Spleen (tissue), 7 donors: ENCODE measurements at regions not wholly inside any gene's neighbourhood (a gene's known extent, or its start where the extent isn't known, plus 50 kb on each side); places are given as distances from the start of the nearest gene placed in this dataset.

Experiments used
- CTCF ChIP-seq, 11 experiments: fragments of 200-600 bp in 7 of 11; fragments of 450-650 bp in 4 of 11; sonication (generic) in 4 of 11; IDR thresholded peaks in 8 of 11; conservative IDR thresholded peaks in 3 of 11; 1 replicate in 7 of 11; 2 replicates in 4 of 11; pipeline versions ENCODE4 v1.4.0 to v1.8.0; 2016 to 2021; ENCODE audit warnings: antibody characterized with exemption in 11 of 11, inconsistent platforms in 4 of 11, mild to moderate bottlenecking in 1 of 11
- POLR2A ChIP-seq, 3 donors: fragments of 450-650 bp; IDR thresholded peaks; one replicate each; pipeline ENCODE4 v1.5.1; 2017; ENCODE audit warnings: antibody characterized with exemption in 3 of 3, mild to moderate bottlenecking in 1 of 3
- POLR2AphosphoS5 ChIP-seq, 3 donors: sonication (generic); formaldehyde crosslinking; IDR thresholded peaks; one replicate each; pipeline ENCODE4 v1.5.1; 2017; ENCODE audit warnings: antibody characterized with exemption in 3 of 3
- donor health status: DM: no; HTN: no; CAD: no; lungs with moderate emphysema.
- donor health status: DM: no; HTN: no; CAD: no.
- donor health status: DM: no; HTN: no; CAD: no.

GRCh38 chr2:100704711-100705110 is 115.2 kb upstream of the NPAS2 start:
- TF ChIP-seq CTCF (IDR thresholded peaks at IDR 0.05 in 8 of 11, conservative IDR thresholded peaks at IDR 0.05 in 3 of 11): no peak
- TF ChIP-seq POLR2A (IDR thresholded peaks at IDR 0.05): no peak
- no peak for TF ChIP-seq POLR2AphosphoS5 (IDR thresholded peaks at IDR 0.05)
